ENCODE measurements at regions not wholly inside any gene's neighbourhood (a gene's known extent, or its start where the extent isn't known, plus 50 kb on each side); places are given as distances from the start of the nearest gene placed in this dataset.

GRCh38 chr15:91420689-91421088 is 320.6 kb downstream of the SV2B start:
- TF ChIP-seq CTCF (IDR thresholded peaks at IDR 0.05) (no peak), POLR2A (IDR thresholded peaks at IDR 0.05) (no peak)

Data from body of pancreas (tissue), 4 donors.